K562 (cell line): ENCODE measurements at regions not wholly inside any gene's neighbourhood (a gene's known extent, or its start where the extent isn't known, plus 50 kb on each side); places are given as distances from the start of the nearest gene placed in this dataset.

Source experiments
- ATAC-seq: fragments of 200-7000 bp; cut with Tn5 transposase; 3 replicates; pipeline ENCODE4 v1.9.1; 2020; ENCODE audit warnings: moderate library complexity
- BruUV-seq: library from RNA; stranded (reverse); fragments of 400-500 nt; replicated peaks from 2 replicates; lab custom pipeline; 2021; lab: Mats Ljungman, UMichigan
- CTCF ChIA-PET: fragments of 300-600 bp; formaldehyde crosslinking; extraction: SDS; loops from one replicate; lab custom pipeline; 2021; ENCODE audit warnings: low intra/inter-chr PET ratio; lab: Yijun Ruan, JAX
- POLR2A ChIA-PET: fragments of 300-600, 350-650 bp; sonication (Branson Sonifier 250); formaldehyde crosslinking; extraction: SDS; loops from one replicate; lab custom pipeline; 2021; ENCODE audit warnings: antibody characterized with exemption, inconsistent platforms; lab: Yijun Ruan, JAX
- DNase-seq, 4 experiments: peaks; one replicate each; pipeline versions ENCODE4 v3.0.0 to v3.0.0-alpha.2; 2011 to 2018; ENCODE audit warnings: low spot score in 3 of 4, mixed read lengths in 3 of 4; ENCODE audit errors: extremely low read depth in 1 of 4
- FAIRE-seq: peaks from 2 replicates; lab custom pipeline; 2011; peaks lifted over from hg19 to GRCh38; lab: Jason Lieb, UNC
- H2AFZ ChIP-seq: 2 replicates; pipeline ENCODE4 v1.6.0; 2011; ENCODE audit warnings: low read depth, low read length, control low read depth, inconsistent platforms
- H3K27ac ChIP-seq: fragments of 200-600 bp; 3 replicates; pipeline ENCODE4 v1.8.0; 2011; ENCODE audit warnings: low read depth, mild to moderate bottlenecking, control low read depth, inconsistent platforms, low read length, moderate library complexity, mixed read lengths; ENCODE audit errors: extremely low read depth
- H3K27me3 ChIP-seq, 2 experiments: fragments of 300-600 bp in 1 of 2; 2 replicates in 1 of 2; 3 replicates in 1 of 2; pipeline versions ENCODE4 v1.6.0 to v1.8.0; 2011; ENCODE audit warnings: inconsistent platforms in 2 of 2, low read length in 2 of 2, mild to moderate bottlenecking in 1 of 2, mixed read lengths in 1 of 2, moderate library complexity in 1 of 2; ENCODE audit not compliant: control insufficient read depth in 2 of 2, insufficient read depth in 2 of 2
- H3K36me3 ChIP-seq: fragments of 300-600 bp; 3 replicates; pipeline ENCODE4 v1.8.0; 2011; ENCODE audit warnings: mild to moderate bottlenecking, low read length, inconsistent platforms; ENCODE audit not compliant: control insufficient read depth, insufficient read depth
- H3K4me1 ChIP-seq, 2 experiments: fragments of 200-600 bp in 1 of 2; replicated peaks in 1 of 2; 2 replicates in 1 of 2; 3 replicates in 1 of 2; pipeline versions ENCODE4 v1.5.1 to v1.8.0; 2011; ENCODE audit warnings: inconsistent platforms in 2 of 2, low read length in 2 of 2, mild to moderate bottlenecking in 1 of 2, mixed read lengths in 1 of 2, moderate library complexity in 1 of 2; ENCODE audit not compliant: control insufficient read depth in 2 of 2, insufficient read depth in 2 of 2
- H3K4me2 ChIP-seq: 2 replicates; pipeline ENCODE4 v1.6.1; 2011; ENCODE audit warnings: low read length, control low read depth, inconsistent platforms, mixed read lengths; ENCODE audit not compliant: insufficient read depth
- H3K4me3 ChIP-seq: fragments of 200-600 bp; sonication (generic), shearing (Covaris generic); 2 replicates; pipeline ENCODE4 v1.5.1; 2016; ENCODE audit warnings: control low read depth, inconsistent platforms
- H3K79me2 ChIP-seq: fragments of 200-600 bp; 3 replicates; pipeline ENCODE4 v1.8.0; 2011; ENCODE audit warnings: low read length, inconsistent platforms; ENCODE audit not compliant: control insufficient read depth, insufficient read depth
- H3K9ac ChIP-seq, 2 experiments: 2 replicates each; pipeline versions ENCODE4 v1.6.0 to v1.6.1; 2011; ENCODE audit warnings: low read depth in 2 of 2, low read length in 2 of 2, control low read depth in 1 of 2, inconsistent platforms in 1 of 2, mild to moderate bottlenecking in 1 of 2, mixed read lengths in 1 of 2; ENCODE audit not compliant: insufficient read depth in 1 of 2
- H3K9me1 ChIP-seq: one replicate; pipeline ENCODE4 v1.6.0; 2011; ENCODE audit warnings: inconsistent platforms, mild to moderate bottlenecking, low read length, moderate library complexity; ENCODE audit not compliant: control insufficient read depth, insufficient read depth
- H3K9me3 ChIP-seq: replicated peaks from 2 replicates; pipeline ENCODE4 v1.5.1; 2011; ENCODE audit warnings: low read depth, low read length, inconsistent platforms; ENCODE audit not compliant: control insufficient read depth, insufficient read depth
- H4K20me1 ChIP-seq: replicated peaks from 2 replicates; pipeline ENCODE4 v1.6.1; 2011; ENCODE audit warnings: low read length, inconsistent platforms, mixed read lengths; ENCODE audit not compliant: control insufficient read depth, insufficient read depth
- DEAF1 ChIP-seq: fragments of 450-650 bp; formaldehyde crosslinking; IDR thresholded peaks from 2 replicates; pipeline ENCODE4 v1.4.0; 2020; ENCODE audit warnings: mild to moderate bottlenecking, moderate library complexity
- E4F1 ChIP-seq: fragments of 250-450 bp; sonication (Bioruptor Pico); IDR thresholded peaks from 2 replicates; pipeline ENCODE4 v1.5.0; 2021; ENCODE audit warnings: mild to moderate bottlenecking, borderline replicate concordance
- KDM5B ChIP-seq: fragments of 200-600 bp; sonication (generic); IDR thresholded peaks from 2 replicates; pipeline ENCODE4 v1.6.1; 2012; ENCODE audit warnings: low read depth, mild to moderate bottlenecking, moderate library complexity, low read length, control low read depth, inconsistent platforms; ENCODE audit not compliant: insufficient replicate concordance
- MECOM ChIP-seq: fragments of 250-450 bp; sonication (Bioruptor Pico); IDR thresholded peaks from 2 replicates; pipeline ENCODE4 v1.8.0; 2022; ENCODE audit warnings: inconsistent platforms
- MTA1 ChIP-seq: fragments of 450-650 bp; IDR thresholded peaks from 2 replicates; pipeline ENCODE4 v1.6.1; 2017; ENCODE audit warnings: borderline replicate concordance
- MTF1 ChIP-seq: fragments of 250-450 bp; sonication (Bioruptor Pico); IDR thresholded peaks from 2 replicates; pipeline ENCODE4 v1.9.0; 2021; ENCODE audit warnings: moderate library complexity, mild to moderate bottlenecking, inconsistent platforms, borderline replicate concordance
- NFE2L1 ChIP-seq: fragments of 450-650 bp; IDR thresholded peaks from 2 replicates; pipeline ENCODE4 v1.6.1; 2016; ENCODE audit warnings: missing genetic modification characterization, low read depth, mild to moderate bottlenecking, missing compliant biosample characterization, moderate library complexity, borderline replicate concordance
- TCF15 ChIP-seq: fragments of 250-450 bp; sonication (Bioruptor Pico); IDR thresholded peaks from 2 replicates; pipeline ENCODE4 v1.8.0; 2022; ENCODE audit warnings: moderate library complexity, mild to moderate bottlenecking, inconsistent platforms
- TEAD1 ChIP-seq, 2 experiments: fragments of 450-650 bp in 1 of 2; sonication (generic) in 1 of 2; formaldehyde crosslinking; IDR thresholded peaks; 2 replicates each; pipeline versions ENCODE4 v1.4.0 to v1.8.0; 2020 to 2022; ENCODE audit warnings: mild to moderate bottlenecking in 2 of 2, missing genetic modification reagents in 1 of 2
- TOE1 ChIP-seq, 2 experiments: fragments of 450-650 bp in 1 of 2; sonication (generic) in 1 of 2; formaldehyde crosslinking in 1 of 2; IDR thresholded peaks; 2 replicates each; pipeline versions ENCODE4 v1.7.1 to v1.8.0; 2016 to 2022; ENCODE audit warnings: borderline replicate concordance in 2 of 2, mild to moderate bottlenecking in 2 of 2, antibody characterized with exemption in 1 of 2, inconsistent platforms in 1 of 2, low read depth in 1 of 2, missing genetic modification reagents in 1 of 2, moderate library complexity in 1 of 2
- ZKSCAN8 ChIP-seq: fragments of 200-800 bp; sonication (Bioruptor generic); IDR thresholded peaks from 2 replicates; pipeline ENCODE4 v1.6.1; 2016; ENCODE audit warnings: missing genetic modification characterization, missing compliant biosample characterization
- ZNF124 ChIP-seq: sonication (generic); formaldehyde crosslinking; IDR thresholded peaks from 2 replicates; pipeline ENCODE4 v1.8.1; 2022; ENCODE audit warnings: missing genetic modification reagents
- ZNF696 ChIP-seq: fragments of 250-450 bp; sonication (Bioruptor Pico); conservative IDR thresholded peaks from 2 replicates; pipeline ENCODE4 v1.4.0; 2020; ENCODE audit warnings: mild to moderate bottlenecking, moderate library complexity
- WGBS: fragments of 100-300 bp; shearing (Covaris generic); methylation state at CpG from one replicate; pipeline ENCODE4 v1.1.6; 2016; ENCODE audit warnings: low coverage, mixed read lengths; ENCODE audit not compliant: insufficient coverage; ENCODE audit errors: missing lambda C conversion rate; 5-methylcytosine and 5-hydroxymethylcytosine counted together
- in situ Hi-C: fragments of 300-500 bp; cut with MboI; formaldehyde crosslinking; loops from 4 replicates; pipeline ENCODE4 v1.15.0; 2018; ENCODE audit warnings: inconsistent platforms, mixed read lengths
- intact Hi-C: fragments of 100-400 bp; cut with micrococcal nuclease; formaldehyde crosslinking; loops from 2 replicates; pipeline ENCODE4 v1.14.2; 2022

GRCh38 chr5:89981021-89981420, 428.5 kb downstream of the CETN3 start:
- H3K27me3 ChIP-seq = no peaks in the 10 kb centered on the region
- H3K4me2 ChIP-seq = no peak overlapping the region
- H4K20me1 ChIP-seq = no peaks in the 10 kb centered on the region
- no peak for FAIRE-seq
- ChIA-PET CTCF (no interaction called here), POLR2A (no interaction called here)
- H2AFZ ChIP-seq = no peak overlapping the region
- no peak for DNase-seq
- no peak overlapping the region for H3K27ac ChIP-seq
- intact Hi-C loops = no loop called here
- ATAC-seq = no peak
- in situ Hi-C loops = no loop called here
- H3K9ac ChIP-seq = no peak overlapping the region
- H3K9me1 ChIP-seq = no peaks in the 10 kb centered on the region
- no peak for TF ChIP-seq MTA1
- TF ChIP-seq KDM5B = no peak
- no peak for TF ChIP-seq MTF1 (CRISPR knock-in tag)
- no peak for TF ChIP-seq MECOM (CRISPR knock-in tag)
- no peak for TF ChIP-seq DEAF1 (CRISPR knock-in tag)
- TF ChIP-seq E4F1 (CRISPR knock-in tag) = no peak
- TF ChIP-seq ZNF696 (CRISPR knock-in tag) = no peak
- no peak for TF ChIP-seq NFE2L1 (tag)
- TF ChIP-seq TEAD1 (CRISPR knock-in tag; IDR thresholded peaks at IDR 0.05) = no peak
- no peak for TF ChIP-seq TOE1 (IDR thresholded peaks at IDR 0.05; ENCODE audit: borderline replicate concordance)
- TF ChIP-seq TOE1 (CRISPR knock-in tag; IDR thresholded peaks at IDR 0.05; ENCODE audit: borderline replicate concordance, low read depth) = no peak
- no peak for TF ChIP-seq ZNF124 (CRISPR knock-in tag)
- TF ChIP-seq ZKSCAN8 (CRISPR knock-in tag) = no peak
- no peak for TF ChIP-seq TCF15 (CRISPR knock-in tag)
- BruUV-seq = no TSS peak
- no peaks in the 10 kb centered on the region for H3K9me3 ChIP-seq
- H3K36me3 ChIP-seq = no peaks in the 10 kb centered on the region
- H3K4me3 ChIP-seq = no peak overlapping the region
- WGBS = 0% methylated on average over 2 of the region's 2 CpGs
- no peaks in the 10 kb centered on the region for H3K79me2 ChIP-seq
- no peaks in the 10 kb centered on the region for H3K4me1 ChIP-seq
